Activated CD4-positive, alpha-beta T cell treated with anti-CD3 and anti-CD28 coated beads for 4 hours (primary cell): ENCODE measurements at regions not wholly inside any gene's neighbourhood (a gene's known extent, or its start where the extent isn't known, plus 50 kb on each side); places are given as distances from the start of the nearest gene placed in this dataset.
"Not testable (repeated sequence)": the region's sequence is repeated elsewhere in the genome, so short reads cannot be mapped to it uniquely, and the experiment has no call there.

Experiments
- DNase-seq, 2 donors: peaks; one replicate each; pipeline ENCODE4 v3.0.0-alpha.2; 2020

DNA sequence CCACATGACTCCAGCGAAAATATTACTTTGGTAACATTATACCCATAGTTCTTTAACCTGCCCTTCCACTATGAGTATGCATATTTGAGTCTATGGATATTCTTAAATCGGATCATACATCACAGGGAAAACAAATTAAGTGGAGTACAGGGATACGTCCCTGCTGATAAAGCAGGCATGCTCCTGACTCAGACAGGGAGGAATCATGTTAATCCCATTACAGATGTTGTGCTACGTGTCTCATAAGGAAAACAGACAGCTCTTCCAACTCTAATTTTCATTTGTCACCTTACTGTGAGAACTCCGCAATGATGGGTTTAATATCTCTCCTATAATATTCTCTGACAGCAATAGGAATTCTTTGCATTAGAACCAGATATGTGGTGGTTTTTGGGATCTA lies 469.5 kb upstream of the POM121L12 start:
- DNase-seq, result no peak

DNA sequence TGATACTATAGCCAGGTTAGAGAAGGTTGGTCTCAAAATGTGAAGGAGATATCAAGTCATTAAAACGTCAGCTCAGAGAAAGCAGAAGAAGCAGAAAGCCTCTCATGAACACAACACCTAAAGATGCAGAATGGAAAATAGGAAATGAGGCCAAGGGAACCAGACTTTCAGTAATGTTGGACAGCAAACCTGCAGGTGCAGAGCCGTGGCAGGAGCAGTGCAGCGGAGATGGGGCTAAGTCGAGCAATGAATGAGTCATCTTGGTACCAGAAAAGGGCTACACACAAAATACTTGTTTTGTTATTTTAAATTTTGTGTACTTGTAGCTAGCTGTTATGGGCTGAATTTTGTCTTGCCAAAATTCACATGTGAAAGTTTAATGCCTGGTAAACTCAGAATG lies 479.6 kb upstream of the POM121L12 start:
- DNase-seq, result no peak

DNA sequence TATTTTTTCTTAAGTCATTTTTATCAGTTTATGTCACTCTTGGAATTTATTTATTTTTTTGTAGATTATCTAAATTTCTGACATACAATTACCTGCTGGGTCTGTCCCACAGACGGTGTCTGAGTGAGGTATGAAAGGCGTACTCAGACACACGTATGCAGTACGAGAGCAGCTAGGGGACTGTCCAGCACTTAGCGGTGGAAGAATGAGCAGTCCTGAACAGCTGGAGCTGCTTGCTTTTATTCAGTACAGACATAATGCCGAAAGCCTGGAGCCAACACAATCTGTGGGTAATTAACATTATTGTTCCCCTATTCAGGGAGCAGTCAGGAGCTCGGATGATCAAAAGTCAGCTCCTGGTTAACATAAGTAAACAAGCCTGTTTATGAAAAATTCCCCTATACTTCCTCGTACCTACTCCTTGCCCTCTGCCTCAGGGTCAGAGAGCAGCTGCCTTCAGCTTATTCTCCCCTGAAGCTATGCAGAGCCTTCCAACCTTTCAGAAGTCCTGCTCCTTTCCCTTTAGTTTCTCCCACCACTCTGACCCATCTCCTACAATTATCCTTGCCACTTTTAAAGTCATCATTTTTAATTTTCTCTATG lies 488.0 kb upstream of the POM121L12 start:
- no peak for DNase-seq

DNA sequence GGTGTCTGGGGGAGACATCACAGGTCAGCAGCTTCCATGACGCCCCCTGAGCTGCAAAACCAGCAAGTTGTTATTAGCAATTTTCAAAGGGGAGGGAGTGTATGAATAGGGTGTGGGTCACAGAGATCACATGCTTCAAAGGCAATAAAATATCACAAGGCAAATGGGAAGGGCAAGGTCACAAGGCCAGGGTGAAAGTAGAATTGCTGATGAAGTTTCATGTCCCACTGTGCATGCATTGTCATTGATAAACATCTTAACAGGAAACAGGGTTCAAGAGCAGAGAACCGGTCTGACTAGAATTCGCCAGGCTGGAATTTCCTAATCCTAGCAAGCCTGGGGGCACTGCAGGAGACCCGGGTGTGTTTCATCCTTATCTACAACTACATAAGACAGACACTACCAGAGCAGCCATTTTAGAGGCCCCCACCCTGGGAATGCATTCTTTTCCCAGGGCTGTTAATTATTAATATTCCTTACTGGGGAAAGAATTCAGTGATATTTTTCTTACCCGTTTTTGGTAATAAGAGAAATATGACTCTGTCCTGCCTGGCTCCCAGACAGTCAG lies 494.2 kb upstream of the POM121L12 start:
- DNase-seq, result not testable (repeated sequence)

DNA sequence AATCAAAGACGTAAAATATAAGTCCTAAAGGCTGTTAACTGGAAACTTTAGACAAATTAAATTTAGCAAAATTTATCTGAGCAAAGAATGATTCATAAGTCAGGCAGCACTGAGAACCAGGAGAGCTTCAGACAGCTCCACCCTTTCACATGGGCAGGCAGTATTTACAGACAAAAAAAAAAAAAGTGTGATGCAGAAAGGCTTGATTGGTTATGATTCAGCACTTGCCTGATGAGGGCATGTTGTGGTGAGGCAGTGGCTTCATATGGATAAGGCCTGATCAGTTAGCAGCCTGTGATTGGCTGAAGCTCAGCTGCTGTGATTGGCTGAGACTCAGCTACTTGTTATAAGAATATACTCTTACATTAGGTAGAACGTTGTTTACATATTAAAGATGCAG lies 495.4 kb upstream of the POM121L12 start:
- DNase-seq, result no peak

DNA sequence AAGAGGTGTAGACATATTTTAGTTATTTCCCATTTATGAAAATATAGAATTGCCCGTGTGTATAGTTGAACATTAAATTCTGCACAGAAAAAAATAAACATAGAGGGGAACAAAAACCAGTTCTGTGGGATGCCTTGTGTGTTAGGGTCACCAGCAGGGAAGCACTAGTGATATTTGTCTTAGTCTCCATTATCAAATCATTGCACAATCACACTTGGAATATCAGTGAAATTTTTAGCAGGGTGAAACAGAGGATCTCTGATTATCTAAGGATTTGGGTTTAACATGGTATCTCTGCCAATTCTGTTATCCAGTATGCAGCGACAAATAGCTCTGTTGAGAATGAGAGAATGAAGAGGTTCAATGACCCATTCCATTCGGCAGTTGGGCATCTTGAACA lies 496.0 kb upstream of the POM121L12 start:
- no peak for DNase-seq

DNA sequence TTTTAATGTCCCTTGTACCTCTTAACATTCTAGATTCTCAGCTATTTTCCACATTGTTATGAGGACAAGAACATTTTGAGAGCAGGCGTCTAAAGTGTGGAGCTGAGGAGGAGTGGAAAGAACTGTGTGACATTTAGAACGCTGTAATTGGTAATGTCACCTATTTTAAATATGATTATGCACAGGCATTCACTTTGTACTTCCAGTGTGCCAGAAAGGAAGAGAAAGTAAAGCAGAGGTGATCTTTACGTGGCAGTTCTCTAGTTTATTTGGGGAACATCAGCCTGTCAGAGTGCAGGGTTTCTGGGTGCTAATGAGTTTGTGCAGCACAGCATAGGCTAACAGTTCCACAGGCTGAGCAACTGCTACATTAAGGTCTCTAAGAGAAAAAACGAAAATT lies 498.4 kb upstream of the POM121L12 start:
- DNase-seq, result no peak

DNA sequence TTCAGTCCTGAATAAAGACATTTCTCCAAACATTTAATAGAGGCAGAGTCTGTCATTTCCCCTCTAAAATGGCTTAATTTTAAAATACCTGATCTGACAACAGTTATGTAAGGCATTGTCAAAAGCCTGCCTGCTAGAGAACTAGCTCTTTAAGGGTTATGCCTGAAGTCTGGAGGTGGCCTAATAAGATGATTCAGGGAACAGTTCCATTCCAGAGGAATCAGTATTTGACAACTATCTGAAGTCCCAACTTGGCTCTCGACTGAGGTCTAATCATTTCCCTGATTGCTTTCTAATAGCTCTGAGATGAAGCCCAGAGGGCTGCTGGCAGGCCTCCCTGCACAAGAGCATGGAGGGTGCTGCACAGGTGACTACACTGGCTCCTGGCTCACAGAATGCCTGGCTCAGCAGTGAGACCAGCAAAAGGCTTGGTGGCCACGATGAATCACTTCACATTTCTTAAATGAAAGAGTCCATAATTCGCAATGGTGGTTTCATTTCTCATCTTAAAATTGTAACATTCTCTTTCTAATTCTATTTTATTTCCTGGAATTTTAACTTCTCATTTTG lies 509.6 kb upstream of the POM121L12 start:
- DNase-seq, result no peak

DNA sequence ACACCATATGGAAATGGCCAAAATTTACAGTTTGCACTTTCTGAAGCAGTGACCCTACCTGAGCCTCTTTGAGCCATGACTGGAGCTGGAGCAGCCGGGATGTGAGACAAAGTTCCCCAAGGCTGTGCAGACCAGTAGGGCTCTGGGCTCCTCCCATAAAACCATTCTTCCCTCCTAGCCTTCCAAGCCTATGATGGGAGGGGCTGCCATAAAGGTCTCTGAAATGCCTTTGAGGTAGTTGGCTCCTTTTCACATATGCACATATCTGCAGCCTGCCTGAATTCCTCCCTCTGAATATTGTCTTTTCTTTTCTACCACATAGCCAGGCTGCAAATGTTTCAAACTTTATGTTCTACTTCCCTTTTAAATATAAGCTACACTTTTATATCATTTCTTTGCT lies 516.6 kb upstream of the POM121L12 start:
- DNase-seq, result no peak

DNA sequence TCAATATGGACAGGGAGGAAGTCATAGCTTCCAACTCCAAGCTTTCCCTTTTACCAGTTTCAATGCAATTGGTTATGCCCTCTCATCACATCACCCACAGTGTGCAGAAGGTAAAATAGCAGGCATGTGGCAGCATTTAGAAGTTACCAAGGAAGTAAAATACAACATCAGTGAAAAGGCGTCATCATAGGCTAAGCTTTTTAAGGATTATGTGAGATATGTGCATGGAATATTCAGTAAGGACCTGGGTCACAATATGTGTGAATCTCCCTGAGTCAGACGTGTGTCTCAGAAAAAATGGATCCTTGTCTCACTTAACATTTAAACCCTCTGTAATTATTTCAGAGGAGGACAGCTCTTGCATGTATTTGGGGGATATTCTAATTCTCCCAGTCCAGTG lies 522.8 kb upstream of the POM121L12 start:
- no peak for DNase-seq

DNA sequence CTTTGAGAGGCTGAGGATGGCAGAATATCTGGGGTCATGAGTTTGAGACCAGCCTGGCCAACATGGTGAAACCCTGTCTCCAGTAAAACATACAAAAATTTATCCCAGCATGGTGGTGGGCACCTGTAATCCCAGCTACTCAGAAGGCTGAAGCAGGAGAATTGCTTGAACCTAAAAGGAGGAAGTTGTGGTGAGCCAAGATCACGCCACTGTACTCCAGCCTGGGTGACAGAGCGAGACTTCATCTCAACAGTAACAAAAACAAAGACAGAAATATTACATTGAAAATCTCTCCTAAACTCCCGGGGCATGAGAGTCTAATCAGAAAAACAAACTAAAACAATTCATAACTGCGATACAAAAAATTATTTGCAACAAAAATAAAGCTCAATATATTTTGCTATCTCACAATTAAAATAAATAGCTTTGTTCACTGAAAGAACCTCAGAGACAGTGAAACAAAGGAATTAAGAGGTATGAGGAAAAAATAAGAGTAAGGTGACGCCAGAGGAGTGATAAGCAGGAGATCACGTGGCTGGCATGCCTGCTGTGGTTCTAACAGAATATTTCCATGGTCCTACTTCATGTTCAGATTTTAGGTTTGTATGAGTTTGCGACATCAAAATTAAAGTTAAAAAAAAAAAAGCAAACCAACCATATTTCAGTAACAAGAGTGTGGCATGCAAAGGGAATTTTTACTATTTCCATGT lies 527.7 kb upstream of the POM121L12 start:
- no peak for DNase-seq

DNA sequence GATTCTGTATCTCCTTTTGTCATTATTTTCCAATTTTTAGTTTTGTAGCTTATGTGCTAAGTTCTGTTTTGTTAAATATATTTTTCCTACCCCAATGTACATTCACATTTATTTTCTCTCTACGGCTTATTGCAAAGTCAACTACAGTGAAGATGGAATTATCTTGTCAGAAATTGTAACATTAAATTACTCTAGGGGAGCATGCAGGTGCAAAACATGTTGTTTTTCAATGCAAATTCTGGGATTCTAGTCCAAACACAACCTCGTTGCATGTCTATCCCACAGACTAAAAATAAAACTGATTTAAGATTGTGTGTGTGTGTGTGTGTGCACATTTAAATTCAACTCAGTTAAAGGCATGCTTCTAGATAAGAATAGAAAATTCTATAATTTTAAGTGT lies 529.1 kb upstream of the POM121L12 start:
- DNase-seq, result no peak

DNA sequence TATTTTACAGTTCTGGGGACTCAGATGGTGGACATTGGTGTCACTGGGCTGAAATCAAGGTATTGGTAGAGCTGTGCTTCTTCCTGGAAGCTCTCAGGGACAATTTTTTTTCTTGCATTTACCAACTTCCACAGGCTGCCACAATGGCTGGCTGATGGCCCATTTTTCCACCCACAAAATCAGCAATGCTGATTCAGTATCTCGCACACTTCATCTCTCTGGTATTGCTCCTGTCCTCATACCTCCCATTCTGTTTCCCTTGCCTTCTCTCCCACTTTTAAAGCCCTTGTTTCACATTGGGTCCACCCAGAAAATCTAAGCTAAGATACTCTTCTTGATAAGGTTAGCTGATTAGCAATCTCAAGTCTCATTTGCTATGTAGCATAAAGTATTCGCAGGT lies 530.9 kb upstream of the POM121L12 start:
- no peak for DNase-seq

DNA sequence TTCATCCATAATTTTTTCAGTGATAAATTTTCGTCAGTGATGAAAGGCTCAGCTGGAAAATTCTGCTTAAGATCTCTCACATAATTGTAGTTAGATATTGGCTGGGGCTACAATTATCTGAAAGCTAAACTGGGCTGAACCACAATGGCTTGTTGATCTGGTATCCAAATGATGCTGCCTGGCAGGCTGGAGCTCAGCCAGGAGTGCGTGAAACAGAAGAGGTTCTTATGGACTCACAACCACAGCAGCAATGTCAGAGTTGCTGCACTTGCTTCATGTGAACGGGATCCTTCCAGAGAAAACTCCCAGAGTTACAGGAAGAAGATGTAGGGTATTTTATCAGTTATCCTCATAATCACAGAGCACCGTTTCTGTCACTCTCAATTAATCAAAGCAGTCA lies 533.2 kb upstream of the POM121L12 start:
- DNase-seq, result no peak

DNA sequence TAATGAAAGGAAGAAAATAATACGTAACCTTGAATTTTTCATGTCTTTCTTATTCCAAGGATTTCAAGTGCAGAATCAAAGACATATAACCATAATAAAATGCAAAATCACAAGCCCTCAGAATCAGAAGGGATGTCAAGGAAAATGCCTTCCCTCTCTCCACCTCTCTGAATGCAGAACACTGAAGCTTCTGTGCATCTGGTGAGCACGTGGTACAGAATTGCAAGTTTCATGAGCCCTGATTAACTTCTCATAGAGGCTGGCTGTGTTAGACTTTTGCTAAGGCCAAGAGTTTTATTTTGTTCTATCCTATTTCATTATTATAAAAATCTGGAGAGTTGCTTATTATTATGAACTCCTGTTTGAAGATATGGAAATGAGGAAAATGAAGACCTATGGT lies 533.7 kb upstream of the POM121L12 start:
- DNase-seq, result no peak

DNA sequence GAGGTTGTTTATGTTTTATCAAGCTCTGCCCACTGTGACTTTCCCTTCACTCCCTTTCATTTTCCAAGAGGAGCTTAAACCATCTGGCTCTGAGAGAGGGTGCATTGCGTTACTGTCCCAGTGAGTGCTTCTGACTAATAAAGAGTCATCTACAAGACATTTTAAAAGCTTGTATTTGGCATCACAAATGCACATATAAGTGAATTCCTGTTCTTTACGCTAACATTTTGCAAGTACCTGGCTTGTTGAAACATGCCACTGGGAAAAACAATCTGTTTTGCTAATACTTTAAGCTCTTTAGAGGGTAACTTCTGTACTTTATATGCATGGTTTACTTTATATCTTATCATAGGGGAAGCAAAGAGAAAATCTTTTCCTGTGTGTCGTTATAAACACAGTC lies 534.6 kb upstream of the POM121L12 start:
- DNase-seq, result no peak

DNA sequence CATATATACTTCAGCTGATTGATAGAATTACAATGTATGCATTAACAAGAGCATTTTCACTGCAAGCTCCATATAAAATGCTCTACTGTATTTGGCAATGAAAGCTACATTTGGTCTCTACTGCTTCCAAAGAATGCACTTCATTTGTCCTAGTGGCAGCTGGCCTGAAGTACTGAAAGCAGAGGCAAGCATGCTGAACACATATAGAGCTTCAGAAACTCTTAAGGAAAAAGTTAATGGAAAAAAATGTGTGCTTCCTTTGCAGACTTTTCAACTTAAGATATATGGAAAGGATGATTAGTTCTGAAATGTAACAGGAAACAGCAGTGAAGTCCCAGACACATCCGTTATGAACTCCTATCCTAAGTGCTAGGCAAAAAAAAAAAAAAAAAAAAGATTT lies 537.1 kb upstream of the POM121L12 start:
- no peak for DNase-seq

DNA sequence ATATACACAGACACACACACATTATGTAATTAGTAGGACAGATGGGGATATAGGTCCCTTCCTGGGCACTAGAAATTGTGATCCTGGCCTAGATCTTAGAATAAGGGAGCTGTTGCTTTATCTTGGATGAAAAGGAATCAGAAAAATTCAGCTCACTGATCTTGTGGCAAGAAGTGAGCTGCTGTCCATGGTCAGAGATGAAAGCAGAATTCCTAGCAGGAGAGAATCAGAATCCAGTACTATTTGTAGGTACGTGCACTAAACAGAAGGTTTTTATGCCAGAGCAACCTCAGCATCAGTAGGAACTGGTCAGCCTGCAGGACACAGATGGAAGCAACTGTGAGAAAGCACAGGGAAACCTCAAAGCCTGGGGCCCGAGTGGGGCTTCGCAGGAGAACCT lies 549.2 kb upstream of the POM121L12 start:
- no peak for DNase-seq

DNA sequence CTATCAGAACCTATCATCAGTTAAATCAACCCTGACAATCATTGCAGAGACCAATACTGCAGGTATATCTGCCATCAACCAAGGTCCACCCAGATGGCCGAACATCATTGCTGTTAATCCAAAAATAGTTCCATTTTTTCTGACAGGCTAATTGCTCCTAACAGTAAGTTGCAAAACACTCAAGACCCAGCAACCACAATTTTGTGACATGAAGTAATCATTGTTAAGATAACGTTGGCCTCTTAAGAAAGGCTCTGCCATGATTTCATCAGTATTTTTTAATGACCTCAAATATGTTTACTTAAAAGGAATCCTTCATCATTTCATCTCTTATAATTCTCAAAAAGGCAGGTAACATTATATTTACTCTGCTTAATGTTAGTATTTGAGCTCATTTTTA lies 553.4 kb upstream of the POM121L12 start:
- DNase-seq, result no peak

DNA sequence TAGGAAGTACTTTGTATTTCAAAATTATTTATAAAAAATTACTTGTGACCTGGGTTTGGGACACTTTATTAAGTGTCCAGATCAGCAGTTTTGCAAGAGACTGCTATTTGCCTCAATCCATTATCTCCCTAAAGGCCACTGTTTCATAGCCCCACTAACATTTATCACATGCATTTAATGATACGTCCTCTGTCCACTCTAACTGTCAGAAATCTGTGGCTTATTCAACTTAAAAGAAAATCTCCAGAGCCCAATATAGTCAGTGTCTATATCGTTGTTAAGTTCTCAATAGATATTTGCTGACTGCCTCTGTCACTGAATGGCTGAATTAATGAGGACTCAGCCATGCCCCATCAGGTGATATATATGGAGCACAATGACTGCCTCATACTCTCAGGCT lies 553.9 kb upstream of the POM121L12 start:
- no peak for DNase-seq

DNA sequence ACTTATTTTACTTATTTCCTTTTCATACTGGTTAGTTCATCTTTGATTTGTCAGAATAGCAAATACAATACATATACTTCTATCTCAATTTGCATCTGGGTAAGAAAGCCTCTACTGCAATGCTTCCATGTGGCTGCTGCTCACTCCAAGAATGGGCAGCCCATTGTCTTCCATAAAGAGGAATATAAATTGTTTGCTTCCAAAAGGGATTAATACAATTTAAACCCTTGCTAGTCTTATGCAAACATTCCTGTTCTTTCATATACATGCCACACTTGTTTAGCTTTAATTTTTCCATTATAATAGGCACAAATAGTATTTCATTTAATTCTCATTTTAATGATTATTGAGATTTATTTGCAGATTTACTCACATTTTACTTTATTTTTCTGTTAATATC lies 555.4 kb upstream of the POM121L12 start:
- DNase-seq, result no peak

DNA sequence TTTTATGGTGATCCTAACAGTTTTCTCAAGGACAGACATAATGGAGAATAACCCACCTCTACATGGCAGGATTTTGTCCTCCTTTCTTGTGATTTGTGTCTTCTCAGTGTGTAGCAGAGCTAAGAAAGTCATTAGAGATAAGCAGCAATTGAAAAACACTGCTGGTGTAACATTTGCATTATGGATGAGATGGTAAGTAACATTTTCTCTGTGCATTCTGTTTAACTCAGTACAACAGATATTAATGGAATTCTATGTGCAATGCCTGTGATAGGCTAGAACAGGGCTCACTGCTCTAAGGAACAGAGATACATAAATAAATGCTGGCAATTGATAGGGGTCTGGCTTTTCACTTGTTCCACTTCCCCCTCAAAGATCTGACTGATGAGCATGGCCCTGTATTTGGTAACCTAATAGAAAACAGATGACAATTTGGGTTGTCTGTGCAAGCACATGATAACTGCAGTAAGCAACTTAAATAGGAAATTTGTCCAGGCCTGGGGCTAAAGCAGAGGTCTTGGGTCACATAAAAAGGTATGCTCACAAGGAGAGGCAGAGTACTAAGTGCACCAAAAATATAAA lies 560.3 kb upstream of the POM121L12 start:
- DNase-seq, result no peak

DNA sequence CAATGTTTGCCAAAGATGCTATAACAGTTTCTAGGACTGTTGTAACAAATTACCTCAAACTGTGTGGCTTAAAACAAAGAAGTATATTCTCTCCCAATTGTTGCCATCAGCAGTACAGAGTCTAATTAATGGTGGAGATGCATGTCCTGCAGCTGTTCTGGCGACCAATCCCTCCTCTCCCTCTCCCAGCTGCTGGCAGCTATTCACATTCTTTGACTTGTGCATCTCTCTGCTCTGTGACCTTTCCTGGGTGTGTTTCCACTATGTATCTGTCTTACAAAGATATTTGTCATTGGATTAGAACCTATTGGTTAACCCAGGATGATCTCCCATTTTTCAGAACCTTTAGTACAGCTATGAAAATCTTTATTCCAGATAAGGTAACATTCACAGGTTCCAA lies 561.7 kb upstream of the POM121L12 start:
- no peak for DNase-seq

DNA sequence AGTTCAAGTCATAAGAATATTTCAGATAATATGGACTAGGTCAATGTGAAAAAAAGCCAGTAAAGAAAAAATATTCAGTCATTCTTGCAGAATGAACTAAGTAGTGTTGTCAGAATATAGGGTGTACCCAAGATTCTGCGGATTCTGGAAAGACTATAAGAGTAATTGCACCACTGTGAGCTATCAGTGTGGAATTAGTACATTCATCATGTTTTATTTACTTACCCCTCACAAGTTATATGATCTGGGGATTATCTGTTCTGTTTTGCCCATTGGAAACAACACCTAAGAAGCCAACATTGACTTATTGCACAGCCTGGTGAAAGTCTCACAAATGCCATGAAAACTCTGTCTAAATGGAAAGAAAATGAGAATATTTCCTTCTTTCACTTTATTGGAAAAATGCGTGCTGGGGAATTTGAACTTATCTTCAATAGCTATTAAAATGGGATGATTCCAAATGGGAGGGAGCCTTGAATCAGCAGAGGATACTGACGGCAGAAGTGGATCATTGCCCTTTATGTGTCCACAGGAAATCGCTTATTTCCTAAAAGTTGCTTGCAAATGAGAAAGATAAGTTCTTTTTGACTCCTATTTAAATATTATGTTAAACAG lies 563.3 kb upstream of the POM121L12 start:
- DNase-seq, result no peak
